WI38 (cell line): ENCODE measurements at regions not wholly inside any gene's neighbourhood (a gene's known extent, or its start where the extent isn't known, plus 50 kb on each side); places are given as distances from the start of the nearest gene placed in this dataset.

Experiments
- H3K4me3 ChIP-seq: 2 replicates; pipeline ENCODE4 v1.5.1; 2011; ENCODE audit warnings: low read depth, mild to moderate bottlenecking, control low read depth, low read length
- TF ChIP-seq, protein P1 (sequence below): IDR thresholded peaks from 2 replicates; pipeline ENCODE4 v1.5.1; 2012; ENCODE audit warnings: low read depth, mild to moderate bottlenecking, control low read depth, low read length

DNA sequence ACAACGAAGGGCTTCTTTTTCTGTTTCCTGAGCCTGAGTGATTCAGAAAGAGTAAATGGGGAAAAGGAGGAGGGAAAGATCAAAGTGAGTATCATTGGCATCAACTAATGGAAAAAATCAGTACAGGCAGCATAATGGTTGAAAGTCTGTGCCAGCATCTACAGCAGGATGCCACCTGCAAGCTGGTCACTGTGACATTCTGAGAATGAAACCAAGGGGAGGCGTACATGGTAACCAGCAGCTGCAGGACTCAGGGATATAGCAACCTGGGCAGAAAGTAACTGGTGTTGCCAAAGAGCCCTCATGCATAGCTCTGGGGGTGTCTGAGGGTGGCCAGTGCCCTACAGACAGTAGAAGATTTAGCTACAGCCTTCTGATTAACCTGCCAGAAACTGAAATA lies 305.9 kb downstream of the BRINP2 start:
- no peak overlapping the region for H3K4me3 ChIP-seq
- TF ChIP-seq, protein P1, sequence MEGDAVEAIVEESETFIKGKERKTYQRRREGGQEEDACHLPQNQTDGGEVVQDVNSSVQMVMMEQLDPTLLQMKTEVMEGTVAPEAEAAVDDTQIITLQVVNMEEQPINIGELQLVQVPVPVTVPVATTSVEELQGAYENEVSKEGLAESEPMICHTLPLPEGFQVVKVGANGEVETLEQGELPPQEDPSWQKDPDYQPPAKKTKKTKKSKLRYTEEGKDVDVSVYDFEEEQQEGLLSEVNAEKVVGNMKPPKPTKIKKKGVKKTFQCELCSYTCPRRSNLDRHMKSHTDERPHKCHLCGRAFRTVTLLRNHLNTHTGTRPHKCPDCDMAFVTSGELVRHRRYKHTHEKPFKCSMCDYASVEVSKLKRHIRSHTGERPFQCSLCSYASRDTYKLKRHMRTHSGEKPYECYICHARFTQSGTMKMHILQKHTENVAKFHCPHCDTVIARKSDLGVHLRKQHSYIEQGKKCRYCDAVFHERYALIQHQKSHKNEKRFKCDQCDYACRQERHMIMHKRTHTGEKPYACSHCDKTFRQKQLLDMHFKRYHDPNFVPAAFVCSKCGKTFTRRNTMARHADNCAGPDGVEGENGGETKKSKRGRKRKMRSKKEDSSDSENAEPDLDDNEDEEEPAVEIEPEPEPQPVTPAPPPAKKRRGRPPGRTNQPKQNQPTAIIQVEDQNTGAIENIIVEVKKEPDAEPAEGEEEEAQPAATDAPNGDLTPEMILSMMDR, result no peak

DNA sequence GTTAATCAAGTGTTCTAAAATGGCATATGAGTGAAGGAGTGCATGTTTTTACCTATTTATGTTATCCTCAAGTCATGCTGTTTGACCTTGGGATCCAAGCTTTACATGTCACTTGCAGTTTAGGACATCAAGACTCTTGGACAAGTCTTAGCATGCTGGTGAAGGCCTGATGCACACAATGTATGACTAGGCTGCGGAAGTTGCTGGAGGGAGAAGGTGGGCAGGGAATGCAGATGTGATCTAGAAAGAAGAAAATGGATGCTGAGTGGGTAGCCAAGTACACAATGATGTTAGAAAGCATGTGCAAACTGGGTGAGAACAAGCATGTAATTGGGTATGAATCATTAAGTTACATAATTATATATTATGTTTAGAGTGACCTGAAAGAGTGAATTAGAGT lies 301.8 kb downstream of the BRINP2 start:
- TF ChIP-seq, protein P1, result no peak
- H3K4me3 ChIP-seq, result no peak overlapping the region

DNA sequence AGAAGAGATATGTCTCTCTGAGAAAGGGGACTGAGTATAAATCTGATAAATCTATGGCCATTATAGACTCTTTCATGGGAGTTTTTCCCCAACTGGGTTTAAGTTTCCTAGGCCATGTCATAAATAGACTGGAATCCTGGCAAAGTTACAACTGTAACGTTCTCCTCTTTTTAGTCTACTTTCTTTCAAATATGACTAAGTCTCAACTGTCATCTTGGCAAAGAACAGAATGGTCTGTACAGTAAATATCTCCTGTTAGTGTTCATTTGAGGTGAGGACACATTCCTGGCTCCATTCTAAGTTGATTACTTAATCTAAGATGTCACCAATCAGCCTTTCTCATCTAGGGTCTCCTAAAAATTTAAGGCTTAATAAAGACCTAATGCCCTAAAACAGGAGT lies 300.5 kb downstream of the BRINP2 start:
- H3K4me3 ChIP-seq, result no peak overlapping the region
- TF ChIP-seq, protein P1, result no peak

DNA sequence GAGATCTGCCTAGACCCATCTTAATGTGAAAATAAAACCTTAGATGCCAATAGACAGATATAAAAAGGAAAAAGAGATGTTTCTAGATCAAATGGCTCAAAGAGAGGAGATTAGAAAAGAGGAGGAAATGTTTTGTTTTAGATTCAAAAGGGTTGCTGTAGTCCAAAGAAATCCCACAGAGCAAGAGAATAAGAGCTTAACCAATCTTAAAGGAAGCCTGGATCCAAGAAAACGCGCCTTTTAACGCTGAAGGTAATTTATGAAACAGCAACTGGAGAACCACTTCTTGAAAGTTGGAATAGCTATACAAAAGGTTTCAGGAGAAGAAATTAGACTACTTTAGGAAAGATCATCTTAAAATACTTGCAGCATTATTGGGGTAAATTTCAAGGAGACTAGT lies 298.8 kb downstream of the BRINP2 start:
- no peak overlapping the region for H3K4me3 ChIP-seq
- TF ChIP-seq, protein P1, result no peak

DNA sequence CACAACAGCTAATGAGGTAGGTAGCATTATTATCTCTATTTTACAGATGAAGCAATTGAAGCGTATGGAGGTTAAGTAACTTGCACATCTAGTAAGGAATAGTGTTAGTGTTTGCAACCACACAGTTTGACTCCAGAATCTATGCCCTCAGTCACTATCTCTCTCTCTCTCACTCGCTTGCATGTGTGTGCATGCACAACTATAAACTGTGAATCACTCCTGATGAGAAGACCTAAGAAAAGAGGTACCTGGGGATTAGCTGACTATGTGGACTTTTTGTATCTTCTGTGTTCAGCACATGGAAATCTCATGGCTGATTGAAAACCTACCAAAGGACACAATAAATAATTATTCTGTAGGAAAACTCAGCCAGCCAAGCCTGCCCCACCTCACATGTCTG lies 295.5 kb downstream of the BRINP2 start:
- TF ChIP-seq, protein P1, result no peak
- H3K4me3 ChIP-seq, result no peak overlapping the region

DNA sequence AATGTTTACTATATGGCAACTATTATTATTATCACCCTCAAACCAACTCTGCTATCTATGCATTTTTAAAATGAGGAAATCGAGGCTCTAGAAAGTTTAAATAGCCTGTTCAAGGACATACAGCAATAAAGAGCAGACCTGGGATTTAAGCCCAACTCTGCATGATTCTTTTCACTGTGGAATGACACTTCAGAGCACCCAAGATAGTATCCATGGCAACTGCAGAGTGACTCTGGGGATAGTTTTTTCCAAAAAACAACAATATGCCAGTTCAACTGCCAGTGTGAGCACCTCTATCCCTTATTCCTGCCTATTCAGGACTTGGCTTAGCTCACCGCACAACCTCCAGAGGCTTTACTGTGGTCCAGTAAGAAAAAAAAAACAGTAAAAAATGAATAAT lies 293.9 kb downstream of the BRINP2 start:
- H3K4me3 ChIP-seq, result no peak overlapping the region
- TF ChIP-seq, protein P1, result no peak

DNA sequence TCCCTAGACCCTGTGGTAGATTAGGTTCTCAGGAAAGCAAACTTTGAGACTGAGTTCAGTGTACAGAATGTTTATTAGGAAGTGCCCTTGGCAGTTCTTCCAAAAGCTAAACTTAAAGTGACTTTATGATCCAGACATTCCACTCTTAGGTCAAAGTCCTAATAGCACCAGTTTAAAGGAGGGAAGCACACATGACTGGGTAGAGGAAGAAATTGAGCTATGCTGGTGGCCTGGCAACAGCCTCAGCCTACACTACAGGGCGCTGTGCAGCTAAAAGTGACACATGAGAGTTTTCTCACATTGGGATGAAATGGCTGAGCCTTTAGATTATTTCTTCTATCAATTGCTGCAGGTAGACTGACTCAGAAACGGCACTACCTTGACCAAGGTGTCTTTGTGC lies 280.4 kb downstream of the BRINP2 start:
- TF ChIP-seq, protein P1, result no peak
- no peak overlapping the region for H3K4me3 ChIP-seq
